ENCODE measurements at regions not wholly inside any gene's neighbourhood (a gene's known extent, or its start where the extent isn't known, plus 50 kb on each side); places are given as distances from the start of the nearest gene placed in this dataset.
"Not testable (repeated sequence)": the region's sequence is repeated elsewhere in the genome, so short reads cannot be mapped to it uniquely, and the experiment has no call there.

- peak overlapping the region; percentile 54 for H3K4me3 Mint-ChIP-seq
- TF ChIP-seq, protein P1, sequence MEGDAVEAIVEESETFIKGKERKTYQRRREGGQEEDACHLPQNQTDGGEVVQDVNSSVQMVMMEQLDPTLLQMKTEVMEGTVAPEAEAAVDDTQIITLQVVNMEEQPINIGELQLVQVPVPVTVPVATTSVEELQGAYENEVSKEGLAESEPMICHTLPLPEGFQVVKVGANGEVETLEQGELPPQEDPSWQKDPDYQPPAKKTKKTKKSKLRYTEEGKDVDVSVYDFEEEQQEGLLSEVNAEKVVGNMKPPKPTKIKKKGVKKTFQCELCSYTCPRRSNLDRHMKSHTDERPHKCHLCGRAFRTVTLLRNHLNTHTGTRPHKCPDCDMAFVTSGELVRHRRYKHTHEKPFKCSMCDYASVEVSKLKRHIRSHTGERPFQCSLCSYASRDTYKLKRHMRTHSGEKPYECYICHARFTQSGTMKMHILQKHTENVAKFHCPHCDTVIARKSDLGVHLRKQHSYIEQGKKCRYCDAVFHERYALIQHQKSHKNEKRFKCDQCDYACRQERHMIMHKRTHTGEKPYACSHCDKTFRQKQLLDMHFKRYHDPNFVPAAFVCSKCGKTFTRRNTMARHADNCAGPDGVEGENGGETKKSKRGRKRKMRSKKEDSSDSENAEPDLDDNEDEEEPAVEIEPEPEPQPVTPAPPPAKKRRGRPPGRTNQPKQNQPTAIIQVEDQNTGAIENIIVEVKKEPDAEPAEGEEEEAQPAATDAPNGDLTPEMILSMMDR (IDR thresholded peaks at IDR 0.05), result no peak
Observed at GRCh38 chr4:137359691-137360315, 172.5 kb downstream of the PCDH18 start.

DNA sequence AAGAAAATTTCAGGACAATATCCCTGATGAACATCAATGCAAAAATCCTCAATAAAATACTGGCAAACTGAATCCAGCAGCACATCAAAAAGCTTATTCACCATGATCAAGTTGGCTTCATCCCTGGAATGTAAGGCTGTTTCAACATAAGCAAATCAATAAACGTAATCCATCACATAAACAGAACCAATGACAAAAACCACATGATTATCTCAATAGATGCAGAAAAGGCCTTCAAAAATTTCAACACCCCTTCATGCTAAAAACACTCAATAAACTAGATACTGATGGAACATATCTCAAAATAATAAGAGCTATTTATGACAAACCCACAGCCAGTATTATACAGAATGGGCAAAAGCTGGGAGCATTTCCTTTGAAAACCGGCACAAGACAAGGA lies 177.7 kb downstream of the PCDH18 start:
- H3K27ac Mint-ChIP-seq; DNase-seq; H3K27me3 Mint-ChIP-seq (ENCODE audit: insufficient read depth); H3K4me1 Mint-ChIP-seq (ENCODE audit: low read depth); H3K4me3 Mint-ChIP-seq: not testable (repeated sequence)
- Mint-ChIP-seq H3K36me3 (ENCODE audit: low read depth) (peaks cover 26% of the 10 kb centered on the region), H3K9me3 (peaks cover 25% of the 10 kb centered on the region)

More at GRCh38 chr4:137359691-137360315, 172.5 kb downstream of the PCDH18 start:
- Mint-ChIP-seq H3K4me1 (ENCODE audit: low read depth) (peaks cover 38% of the 10 kb centered on the region), H3K9me3 (no peaks in the 10 kb centered on the region), H3K27ac (peak overlapping the region; percentile 61), H3K36me3 (ENCODE audit: low read depth) (no peaks in the 10 kb centered on the region), H3K27me3 (ENCODE audit: insufficient read depth) (no peaks in the 10 kb centered on the region)
- DNase-seq, result peak; percentile 48

DNA sequence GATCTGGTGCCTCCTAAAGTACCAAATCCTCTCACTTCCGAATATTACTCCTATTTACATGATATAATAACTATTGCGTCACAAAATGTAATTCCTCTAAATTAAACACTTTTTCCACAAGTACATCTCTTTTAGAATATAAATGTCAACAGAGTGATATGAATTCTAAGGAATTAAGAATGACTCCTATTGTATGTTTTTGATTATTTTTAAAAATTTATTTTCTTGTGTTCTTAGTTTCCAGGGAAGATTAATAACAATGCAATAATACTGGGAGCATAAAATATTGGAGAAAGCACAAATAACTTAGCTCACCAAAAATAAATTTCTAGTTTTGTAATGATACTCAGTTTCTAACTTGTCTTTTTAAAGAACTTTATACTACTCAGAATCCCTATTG lies 184.9 kb downstream of the PCDH18 start:
- Mint-ChIP-seq H3K36me3 (ENCODE audit: low read depth) (peaks cover 10% of the 10 kb centered on the region), H3K4me1 (ENCODE audit: low read depth) (peaks cover 5% of the 10 kb centered on the region), H3K4me3 (no peak overlapping the region), H3K27ac (no peak overlapping the region), H3K27me3 (ENCODE audit: insufficient read depth) (peaks cover 1% of the 10 kb centered on the region), H3K9me3 (peaks cover 10% of the 10 kb centered on the region)
- no peak for DNase-seq
- TF ChIP-seq, protein P1 (IDR thresholded peaks at IDR 0.05), result no peak

DNA sequence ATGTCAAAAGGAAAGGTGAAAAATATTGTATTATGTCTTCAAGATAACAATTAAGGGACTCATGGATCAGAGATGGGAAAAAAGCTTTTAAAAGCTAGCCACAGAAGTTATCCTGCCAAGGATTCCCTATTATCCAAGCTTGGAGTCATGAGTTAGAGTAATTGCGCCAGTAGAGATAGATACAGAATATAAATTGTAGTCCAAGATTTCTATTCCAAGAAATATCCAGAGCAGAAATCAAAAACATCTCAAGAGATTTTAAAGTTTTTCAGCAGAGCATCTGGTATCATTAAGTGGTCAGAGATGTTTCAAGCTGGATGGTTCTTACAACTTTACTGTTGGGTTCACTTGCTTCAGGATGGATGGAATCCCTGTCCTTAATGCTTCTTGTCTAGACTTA lies 186.7 kb downstream of the PCDH18 start:
- Mint-ChIP-seq H3K27me3 (ENCODE audit: insufficient read depth) (peaks cover 1% of the 10 kb centered on the region), H3K9me3 (no peaks in the 10 kb centered on the region), H3K36me3 (ENCODE audit: low read depth) (no peaks in the 10 kb centered on the region), H3K4me1 (ENCODE audit: low read depth) (peaks cover 5% of the 10 kb centered on the region), H3K4me3 (no peak overlapping the region), H3K27ac (no peak overlapping the region)
- TF ChIP-seq, protein P1 (IDR thresholded peaks at IDR 0.05), result no peak
- no peak for DNase-seq

- TF ChIP-seq, protein P1 (IDR thresholded peaks at IDR 0.05), result no peak
- H3K27ac Mint-ChIP-seq, result no peak overlapping the region
- no peaks in the 10 kb centered on the region for H3K36me3 Mint-ChIP-seq (ENCODE audit: low read depth)
- no peak for DNase-seq
- H3K9me3 Mint-ChIP-seq, result no peaks in the 10 kb centered on the region
- H3K27me3 Mint-ChIP-seq (ENCODE audit: insufficient read depth), result peaks cover 1% of the 10 kb centered on the region; the same call in 1 of the 2 replicates
- peaks cover 5% of the 10 kb centered on the region for H3K4me1 Mint-ChIP-seq (ENCODE audit: low read depth)
- H3K4me3 Mint-ChIP-seq, result no peak overlapping the region
Observed at GRCh38 chr4:137343221-137343620, 189.1 kb downstream of the PCDH18 start.

DNA sequence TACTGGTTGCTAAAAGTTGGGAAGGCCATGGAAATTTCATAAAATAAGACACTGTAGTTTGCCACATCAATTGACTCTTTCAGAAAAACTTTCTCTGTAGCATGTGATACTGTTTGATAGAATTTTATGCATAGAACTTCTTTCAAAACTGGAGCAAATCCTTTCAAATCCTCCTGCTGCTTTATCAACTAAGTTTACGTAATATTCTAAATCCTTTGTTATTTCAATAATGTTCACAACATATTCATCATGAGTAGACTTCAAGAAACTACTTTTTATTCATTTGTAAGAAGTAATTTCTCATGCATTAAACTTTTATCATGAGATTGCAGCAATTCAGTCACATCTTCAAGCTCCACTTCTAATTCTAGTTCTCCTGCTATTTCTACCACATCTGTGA lies 199.3 kb downstream of the PCDH18 start:
- no peak overlapping the region for H3K4me3 Mint-ChIP-seq
- no peak for DNase-seq
- no peaks in the 10 kb centered on the region for H3K4me1 Mint-ChIP-seq (ENCODE audit: low read depth)
- TF ChIP-seq, protein P1 (IDR thresholded peaks at IDR 0.05), result no peak
- H3K36me3 Mint-ChIP-seq (ENCODE audit: low read depth), result 0 out of 2 replicates have a peak, but pooled peaks cover 7% of the 10 kb centered on the region
- H3K9me3 Mint-ChIP-seq, result peaks cover 5% of the 10 kb centered on the region
- H3K27ac Mint-ChIP-seq, result no peak overlapping the region
- H3K27me3 Mint-ChIP-seq (ENCODE audit: insufficient read depth), result no peaks in the 10 kb centered on the region

All from HFFc6 (cell line).